ENCODE measurements at regions not wholly inside any gene's neighbourhood (a gene's known extent, or its start where the extent isn't known, plus 50 kb on each side); places are given as distances from the start of the nearest gene placed in this dataset.

DNA sequence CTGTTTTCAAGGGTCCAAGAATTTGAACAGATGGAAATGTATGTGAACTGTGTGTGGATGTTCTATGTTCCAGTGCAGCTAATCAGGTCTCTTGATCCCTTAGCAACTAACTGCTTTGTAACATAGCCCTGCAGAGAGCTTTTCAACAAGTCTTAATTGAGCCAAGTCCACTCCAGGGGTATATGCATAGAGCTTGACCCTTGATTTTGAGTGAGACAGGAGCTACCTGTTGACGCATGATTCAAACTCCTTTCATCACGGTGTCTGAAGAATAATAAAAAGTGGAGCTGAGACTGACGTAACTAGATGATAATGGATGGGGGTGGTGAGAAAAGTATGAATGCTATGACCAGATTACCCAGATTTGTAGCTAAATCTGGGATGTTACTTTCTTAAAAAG is 93.3 kb upstream of the CCDC54 start:
- TF ChIP-seq, protein P1, sequence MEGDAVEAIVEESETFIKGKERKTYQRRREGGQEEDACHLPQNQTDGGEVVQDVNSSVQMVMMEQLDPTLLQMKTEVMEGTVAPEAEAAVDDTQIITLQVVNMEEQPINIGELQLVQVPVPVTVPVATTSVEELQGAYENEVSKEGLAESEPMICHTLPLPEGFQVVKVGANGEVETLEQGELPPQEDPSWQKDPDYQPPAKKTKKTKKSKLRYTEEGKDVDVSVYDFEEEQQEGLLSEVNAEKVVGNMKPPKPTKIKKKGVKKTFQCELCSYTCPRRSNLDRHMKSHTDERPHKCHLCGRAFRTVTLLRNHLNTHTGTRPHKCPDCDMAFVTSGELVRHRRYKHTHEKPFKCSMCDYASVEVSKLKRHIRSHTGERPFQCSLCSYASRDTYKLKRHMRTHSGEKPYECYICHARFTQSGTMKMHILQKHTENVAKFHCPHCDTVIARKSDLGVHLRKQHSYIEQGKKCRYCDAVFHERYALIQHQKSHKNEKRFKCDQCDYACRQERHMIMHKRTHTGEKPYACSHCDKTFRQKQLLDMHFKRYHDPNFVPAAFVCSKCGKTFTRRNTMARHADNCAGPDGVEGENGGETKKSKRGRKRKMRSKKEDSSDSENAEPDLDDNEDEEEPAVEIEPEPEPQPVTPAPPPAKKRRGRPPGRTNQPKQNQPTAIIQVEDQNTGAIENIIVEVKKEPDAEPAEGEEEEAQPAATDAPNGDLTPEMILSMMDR (IDR thresholded peaks at IDR 0.05; ENCODE audit: low read length) = no peak
- no peak for TF ChIP-seq EZH2 (IDR thresholded peaks at IDR 0.05; ENCODE audit: borderline replicate concordance, low read length)

Measured in OCI-LY1 (cell line).